HepG2 (cell line): ENCODE measurements at regions not wholly inside any gene's neighbourhood (a gene's known extent, or its start where the extent isn't known, plus 50 kb on each side); places are given as distances from the start of the nearest gene placed in this dataset.

Source experiments
- ARID4A ChIP-seq: sonication (generic); formaldehyde crosslinking; IDR thresholded peaks from 2 replicates; pipeline ENCODE4 v1.5.0; 2020; ENCODE audit warnings: mild to moderate bottlenecking, missing genetic modification reagents, borderline replicate concordance
- ATM ChIP-seq: fragments of 450-650 bp; IDR thresholded peaks from 2 replicates; pipeline ENCODE4 v1.7.1; 2017; ENCODE audit warnings: mild to moderate bottlenecking, borderline replicate concordance
- CREBL2 ChIP-seq: sonication (generic); formaldehyde crosslinking; IDR thresholded peaks from 2 replicates; pipeline ENCODE4 v1.8.1; 2023; ENCODE audit warnings: missing genetic modification reagents, mild to moderate bottlenecking, borderline replicate concordance
- MXD4 ChIP-seq: IDR thresholded peaks from 2 replicates; pipeline ENCODE4 v1.6.1; 2016; ENCODE audit warnings: mild to moderate bottlenecking, missing biosample characterization, missing genetic modification reagents
- MYNN ChIP-seq: sonication (generic); formaldehyde crosslinking; IDR thresholded peaks from 2 replicates; pipeline ENCODE4 v1.4.0; 2020; ENCODE audit warnings: mild to moderate bottlenecking, low read depth, missing genetic modification reagents
- PITX1 ChIP-seq: sonication (generic); formaldehyde crosslinking; IDR thresholded peaks from 2 replicates; pipeline ENCODE4 v1.5.1; 2020; ENCODE audit warnings: mild to moderate bottlenecking, missing genetic modification reagents
- PLSCR1 ChIP-seq: sonication (generic); formaldehyde crosslinking; IDR thresholded peaks from 2 replicates; pipeline ENCODE4 v1.5.0; 2020; ENCODE audit warnings: missing genetic modification reagents, mild to moderate bottlenecking, borderline replicate concordance
- RERE ChIP-seq: IDR thresholded peaks from 2 replicates; pipeline ENCODE4 v1.6.1; 2016; ENCODE audit warnings: low read depth, missing genetic modification reagents, missing compliant biosample characterization
- TAF1 ChIP-seq: sonication (generic); formaldehyde crosslinking; IDR thresholded peaks from 2 replicates; pipeline ENCODE4 v1.4.0; 2020; ENCODE audit warnings: missing genetic modification reagents
- TFAP4 ChIP-seq: sonication (generic); IDR thresholded peaks from 2 replicates; pipeline ENCODE4 v1.6.1; 2016; ENCODE audit warnings: low read depth, borderline replicate concordance
- TSC22D2 ChIP-seq: sonication (generic); formaldehyde crosslinking; IDR thresholded peaks from 2 replicates; pipeline ENCODE4 v1.5.1; 2020; ENCODE audit warnings: missing genetic modification reagents, mild to moderate bottlenecking, borderline replicate concordance
- ZFP91 ChIP-seq: sonication (generic); formaldehyde crosslinking; IDR thresholded peaks from 2 replicates; pipeline ENCODE4 v1.9.0; 2022; ENCODE audit warnings: missing genetic modification reagents, mild to moderate bottlenecking, borderline replicate concordance
- ZNF121 ChIP-seq: sonication (generic); formaldehyde crosslinking; IDR thresholded peaks from 2 replicates; pipeline ENCODE4 v1.5.0; 2020; ENCODE audit warnings: mild to moderate bottlenecking, missing genetic modification reagents
- ZNF232 ChIP-seq: sonication (generic); formaldehyde crosslinking; IDR thresholded peaks from 2 replicates; pipeline ENCODE4 v1.4.0; 2020; ENCODE audit warnings: missing genetic modification reagents, borderline replicate concordance
- ZNF703 ChIP-seq: sonication (generic); formaldehyde crosslinking; IDR thresholded peaks from 2 replicates; pipeline ENCODE4 v1.5.1; 2020; ENCODE audit warnings: missing genetic modification reagents, mild to moderate bottlenecking, moderate library complexity, borderline replicate concordance

- no peak for TF ChIP-seq RERE (CRISPR knock-in tag)
- TF ChIP-seq CREBL2 (CRISPR knock-in tag) = no peak
- no peak for TF ChIP-seq ZNF703
- no peak for TF ChIP-seq PLSCR1
- no peak; the same call in 1 of the 2 replicates for TF ChIP-seq MXD4 (CRISPR knock-in tag)
- 0 out of 2 replicates have a peak, but pooled peaks have one; percentile 31 for TF ChIP-seq ZNF232 (CRISPR knock-in tag)
- no peak for TF ChIP-seq ZFP91 (CRISPR knock-in tag)
- TF ChIP-seq TAF1 (CRISPR knock-in tag) = no peak
- TF ChIP-seq PITX1 (CRISPR knock-in tag) = no peak
- TF ChIP-seq MYNN (CRISPR knock-in tag) = no peak
- no peak for TF ChIP-seq ARID4A
- no peak for TF ChIP-seq ATM
- no peak for TF ChIP-seq ZNF121 (CRISPR knock-in tag)
- TF ChIP-seq TFAP4 = 0 out of 2 replicates have a peak, but pooled peaks have one; percentile 40
- TF ChIP-seq TSC22D2 = no peak
These were observed 328.1 kb downstream of the MAN2A1 start (continued) for GRCh38 chr5:110017854-110018253.
